GM18519 (cell line): ENCODE measurements at regions not wholly inside any gene's neighbourhood (a gene's known extent, or its start where the extent isn't known, plus 50 kb on each side); places are given as distances from the start of the nearest gene placed in this dataset.

Experiments
- ATAC-seq: cut with Tn5 transposase; IDR thresholded peaks from one replicate; pipeline ENCODE4 v1.9.1; 2021; ENCODE audit warnings: mild to moderate bottlenecking, moderate library complexity; ENCODE audit not compliant: unreplicated experiment, low FRiP score

GRCh38 chr7:17632384-17632783 lies 307.9 kb downstream of the SNX13 start:
- no peak for ATAC-seq

GRCh38 chr7:17633067-17633466 lies 307.2 kb downstream of the SNX13 start:
- no peak for ATAC-seq

GRCh38 chr7:17638727-17639126 lies 301.6 kb downstream of the SNX13 start:
- no peak for ATAC-seq

- no peak for ATAC-seq
These were observed 299.4 kb downstream of the SNX13 start for GRCh38 chr7:17640730-17641377.

GRCh38 chr7:17645500-17645899 lies 294.8 kb downstream of the SNX13 start:
- no peak for ATAC-seq

- ATAC-seq: no peak
These were observed 293.9 kb downstream of the SNX13 start for GRCh38 chr7:17646253-17646956.

- ATAC-seq: no peak
These were observed 289.0 kb downstream of the SNX13 start for GRCh38 chr7:17651341-17651740.

GRCh38 chr7:17651863-17652385 lies 288.4 kb downstream of the SNX13 start:
- ATAC-seq: no peak

GRCh38 chr7:17654940-17655339 lies 285.4 kb downstream of the SNX13 start:
- no peak for ATAC-seq

- ATAC-seq: no peak
These were observed 281.2 kb downstream of the SNX13 start for GRCh38 chr7:17659126-17659525.

GRCh38 chr7:17660116-17660515 lies 280.2 kb downstream of the SNX13 start:
- no peak for ATAC-seq

- ATAC-seq: no peak
These were observed 278.2 kb downstream of the SNX13 start for GRCh38 chr7:17661982-17662585.

- no peak for ATAC-seq
These were observed 277.1 kb downstream of the SNX13 start for GRCh38 chr7:17663061-17663675.

- ATAC-seq: no peak
These were observed 275.3 kb downstream of the SNX13 start for GRCh38 chr7:17665029-17665428.

- peak; percentile 69 for ATAC-seq
These were observed 272.2 kb downstream of the SNX13 start for GRCh38 chr7:17668122-17668521.

GRCh38 chr7:17669204-17669603 lies 271.1 kb downstream of the SNX13 start:
- no peak for ATAC-seq

GRCh38 chr7:17671956-17672355 lies 268.3 kb downstream of the SNX13 start:
- ATAC-seq: no peak

GRCh38 chr7:17672783-17673182 lies 267.5 kb downstream of the SNX13 start:
- ATAC-seq: no peak

- no peak for ATAC-seq
These were observed 265.9 kb downstream of the SNX13 start for GRCh38 chr7:17674166-17674942.

- no peak for ATAC-seq
These were observed 265.2 kb downstream of the SNX13 start for GRCh38 chr7:17674943-17675608.
